WTC11 (cell line): ENCODE measurements at regions not wholly inside any gene's neighbourhood (a gene's known extent, or its start where the extent isn't known, plus 50 kb on each side); places are given as distances from the start of the nearest gene placed in this dataset.

ENCODE experiments used
- ATAC-seq: fragments of 200-7000 bp; cut with Tn5 transposase; 2 replicates; pipeline ENCODE4 v1.10.0; 2021; ENCODE audit warnings: mild to moderate bottlenecking, moderate library complexity
- CTCF ChIA-PET: fragments of 300-600 bp; sonication (Branson Sonifier 250); formaldehyde crosslinking; loops from one replicate; lab custom pipeline; 2021; ENCODE audit warnings: antibody characterized with exemption; lab: Charles Lee
- POLR2A ChIA-PET: fragments of 350-600 bp; sonication (Branson Sonifier 250); formaldehyde crosslinking; loops from one replicate; lab custom pipeline; 2021; ENCODE audit warnings: antibody characterized with exemption; lab: Charles Lee
- DNase-seq: peaks from one replicate; pipeline ENCODE4 v3.0.0; 2021; ENCODE audit warnings: low spot score
- H3K27ac Mint-ChIP-seq: 2 replicates; pipeline ENCODE4 v1.8.0; 2021; ENCODE audit warnings: mixed read lengths
- H3K27me3 Mint-ChIP-seq: 2 replicates; pipeline ENCODE4 v1.8.0; 2021; ENCODE audit warnings: low read depth, mild to moderate bottlenecking, moderate library complexity, mixed read lengths
- H3K36me3 Mint-ChIP-seq: 2 replicates; pipeline ENCODE4 v1.8.0; 2021; ENCODE audit warnings: mixed read lengths
- H3K4me1 Mint-ChIP-seq: 2 replicates; pipeline ENCODE4 v1.8.0; 2022; ENCODE audit warnings: mixed read lengths
- H3K4me3 Mint-ChIP-seq: 2 replicates; pipeline ENCODE4 v1.8.0; 2021; ENCODE audit warnings: mild to moderate bottlenecking, moderate library complexity, mixed read lengths
- H3K9me3 Mint-ChIP-seq: 2 replicates; pipeline ENCODE4 v1.8.0; 2021; ENCODE audit warnings: mixed read lengths
- ELF4 ChIP-seq: sonication (generic); formaldehyde crosslinking; IDR thresholded peaks from 2 replicates; pipeline ENCODE4 v1.8.1; 2022; ENCODE audit warnings: low read depth, mild to moderate bottlenecking, moderate library complexity, missing genetic modification reagents
- EMX1 ChIP-seq: fragments of 250-450 bp; sonication (Bioruptor Pico); IDR thresholded peaks from 2 replicates; pipeline ENCODE4 v1.8.0; 2021; ENCODE audit warnings: mild to moderate bottlenecking
- GRHL2 ChIP-seq: fragments of 250-450 bp; sonication (Bioruptor Pico); IDR thresholded peaks from 2 replicates; pipeline ENCODE4 v1.8.0; 2022; ENCODE audit warnings: mild to moderate bottlenecking, moderate library complexity; ENCODE audit not compliant: insufficient replicate concordance, severe bottlenecking
- HMGA2 ChIP-seq: fragments of 250-450 bp; sonication (Bioruptor Pico); IDR thresholded peaks from 2 replicates; pipeline ENCODE4 v1.4.0; 2021; ENCODE audit warnings: mild to moderate bottlenecking, moderate library complexity
- KAT7 ChIP-seq: sonication (generic); formaldehyde crosslinking; IDR thresholded peaks from 2 replicates; pipeline ENCODE4 v1.8.1; 2023; ENCODE audit warnings: missing genetic modification reagents, mild to moderate bottlenecking, borderline replicate concordance
- MYBL2 ChIP-seq: sonication (generic); formaldehyde crosslinking; IDR thresholded peaks from 2 replicates; pipeline ENCODE4 v1.8.1; 2023; ENCODE audit warnings: mild to moderate bottlenecking, moderate library complexity, missing genetic modification reagents
- NR3C1 ChIP-seq: sonication (generic); formaldehyde crosslinking; conservative IDR thresholded peaks from 2 replicates; pipeline ENCODE4 v1.8.1; 2023; ENCODE audit warnings: low read depth, mild to moderate bottlenecking, missing genetic modification reagents
- TP53 ChIP-seq: sonication (generic); formaldehyde crosslinking; IDR thresholded peaks from 2 replicates; pipeline ENCODE4 v1.8.1; 2023; ENCODE audit warnings: mild to moderate bottlenecking, missing genetic modification reagents
- ZNF232 ChIP-seq: sonication (generic); formaldehyde crosslinking; IDR thresholded peaks from 2 replicates; pipeline ENCODE4 v1.8.0; 2022; ENCODE audit warnings: mild to moderate bottlenecking, missing genetic modification reagents
- ZNF317 ChIP-seq: sonication (generic); formaldehyde crosslinking; IDR thresholded peaks from 2 replicates; pipeline ENCODE4 v1.8.1; 2023; ENCODE audit warnings: low read depth, mild to moderate bottlenecking, moderate library complexity, missing genetic modification reagents, borderline replicate concordance
- ZNF396 ChIP-seq: fragments of 250-450 bp; sonication (Bioruptor Pico); IDR thresholded peaks from 2 replicates; pipeline ENCODE4 v1.8.0; 2021; ENCODE audit warnings: mild to moderate bottlenecking, moderate library complexity, borderline replicate concordance
- ZNF671 ChIP-seq: fragments of 250-450 bp; sonication (Bioruptor Pico); IDR thresholded peaks from 2 replicates; pipeline ENCODE4 v1.8.0; 2021; ENCODE audit warnings: mild to moderate bottlenecking
- TF ChIP-seq, protein P1 (sequence below): sonication (generic); formaldehyde crosslinking; IDR thresholded peaks from 2 replicates; pipeline ENCODE4 v1.8.1; 2023; ENCODE audit warnings: mild to moderate bottlenecking, missing genetic modification reagents, moderate library complexity
- TF ChIP-seq, protein P2 (sequence below): sonication (generic); formaldehyde crosslinking; conservative IDR thresholded peaks from 2 replicates; pipeline ENCODE4 v1.8.1; 2022; ENCODE audit warnings: mild to moderate bottlenecking, missing genetic modification reagents
- TF ChIP-seq, protein P3 (sequence below): sonication (generic); formaldehyde crosslinking; IDR thresholded peaks from 2 replicates; pipeline ENCODE4 v1.8.1; 2023; ENCODE audit warnings: mild to moderate bottlenecking, missing genetic modification reagents, borderline replicate concordance
- TF ChIP-seq, protein P4 (sequence below): fragments of 250-450 bp; sonication (Bioruptor Pico); IDR thresholded peaks from 2 replicates; pipeline ENCODE4 v1.9.0; 2021; ENCODE audit warnings: moderate library complexity, mild to moderate bottlenecking, inconsistent platforms, borderline replicate concordance
- TF ChIP-seq, protein P5 (sequence below): sonication (generic); formaldehyde crosslinking; IDR thresholded peaks from 2 replicates; pipeline ENCODE4 v1.8.0; 2023; ENCODE audit warnings: missing genetic modification reagents
- TF ChIP-seq, protein P6 (sequence below): sonication (generic); formaldehyde crosslinking; IDR thresholded peaks from 2 replicates; pipeline ENCODE4 v1.8.0; 2022; ENCODE audit warnings: mild to moderate bottlenecking, missing genetic modification reagents
- TF ChIP-seq, protein P7 (sequence below): sonication (generic); formaldehyde crosslinking; IDR thresholded peaks from 2 replicates; pipeline ENCODE4 v1.8.1; 2023; ENCODE audit warnings: mild to moderate bottlenecking, missing genetic modification reagents
- TF ChIP-seq, protein P8 (sequence below): fragments of 250-450 bp; sonication (Bioruptor Pico); IDR thresholded peaks from 2 replicates; pipeline ENCODE4 v1.9.0; 2021; ENCODE audit warnings: mild to moderate bottlenecking

DNA sequence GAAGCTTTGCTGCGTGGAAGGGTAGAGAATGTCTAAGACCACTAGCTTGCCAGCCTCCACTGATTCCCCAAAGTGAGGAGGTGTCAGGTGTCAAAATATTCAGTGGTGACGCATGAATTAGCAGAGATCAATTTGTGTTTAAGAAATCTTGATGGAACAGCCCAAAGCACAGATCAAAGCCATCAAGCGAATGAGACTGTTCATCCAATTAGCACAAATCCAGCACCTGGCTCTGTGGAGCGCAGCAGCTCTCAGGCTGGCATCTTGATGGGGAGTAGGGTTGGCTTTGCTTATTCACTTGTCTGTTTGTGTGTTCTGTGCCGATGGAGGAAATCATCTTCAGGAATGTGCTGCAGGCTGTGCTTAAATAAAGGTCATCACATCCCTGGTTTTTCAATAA, 456.8 kb upstream of the CCL2 start:
- ChIA-PET POLR2A (no interaction called here), CTCF (interaction anchor here (0.9 kb wide), 1 partner anchor 19 kb away, joined by 3 read pairs; no protein-coding TSS in a partner anchor)
- Mint-ChIP-seq H3K27ac (no peak overlapping the region), H3K36me3 (no peaks in the 10 kb centered on the region), H3K9me3 (0 out of 2 replicates have a peak, but pooled peaks cover 2% of the 10 kb centered on the region), H3K4me3 (no peak overlapping the region), H3K27me3 (peaks cover 9% of the 10 kb centered on the region), H3K4me1 (peaks cover 20% of the 10 kb centered on the region)
- DNase-seq, result no peak
- no peak for ATAC-seq
- no peak for TF ChIP-seq ZNF671 (CRISPR knock-in tag)
- TF ChIP-seq TP53 (CRISPR knock-in tag), result no peak
- TF ChIP-seq EMX1 (CRISPR knock-in tag), result no peak
- TF ChIP-seq, protein P1, sequence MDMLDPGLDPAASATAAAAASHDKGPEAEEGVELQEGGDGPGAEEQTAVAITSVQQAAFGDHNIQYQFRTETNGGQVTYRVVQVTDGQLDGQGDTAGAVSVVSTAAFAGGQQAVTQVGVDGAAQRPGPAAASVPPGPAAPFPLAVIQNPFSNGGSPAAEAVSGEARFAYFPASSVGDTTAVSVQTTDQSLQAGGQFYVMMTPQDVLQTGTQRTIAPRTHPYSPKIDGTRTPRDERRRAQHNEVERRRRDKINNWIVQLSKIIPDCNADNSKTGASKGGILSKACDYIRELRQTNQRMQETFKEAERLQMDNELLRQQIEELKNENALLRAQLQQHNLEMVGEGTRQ (CRISPR knock-in tag), result no peak
- TF ChIP-seq, protein P2, sequence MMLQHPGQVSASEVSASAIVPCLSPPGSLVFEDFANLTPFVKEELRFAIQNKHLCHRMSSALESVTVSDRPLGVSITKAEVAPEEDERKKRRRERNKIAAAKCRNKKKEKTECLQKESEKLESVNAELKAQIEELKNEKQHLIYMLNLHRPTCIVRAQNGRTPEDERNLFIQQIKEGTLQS, result no peak
- TF ChIP-seq HMGA2 (CRISPR knock-in tag), result no peak
- TF ChIP-seq ZNF232, result no peak
- no peak for TF ChIP-seq GRHL2
- TF ChIP-seq, protein P3, sequence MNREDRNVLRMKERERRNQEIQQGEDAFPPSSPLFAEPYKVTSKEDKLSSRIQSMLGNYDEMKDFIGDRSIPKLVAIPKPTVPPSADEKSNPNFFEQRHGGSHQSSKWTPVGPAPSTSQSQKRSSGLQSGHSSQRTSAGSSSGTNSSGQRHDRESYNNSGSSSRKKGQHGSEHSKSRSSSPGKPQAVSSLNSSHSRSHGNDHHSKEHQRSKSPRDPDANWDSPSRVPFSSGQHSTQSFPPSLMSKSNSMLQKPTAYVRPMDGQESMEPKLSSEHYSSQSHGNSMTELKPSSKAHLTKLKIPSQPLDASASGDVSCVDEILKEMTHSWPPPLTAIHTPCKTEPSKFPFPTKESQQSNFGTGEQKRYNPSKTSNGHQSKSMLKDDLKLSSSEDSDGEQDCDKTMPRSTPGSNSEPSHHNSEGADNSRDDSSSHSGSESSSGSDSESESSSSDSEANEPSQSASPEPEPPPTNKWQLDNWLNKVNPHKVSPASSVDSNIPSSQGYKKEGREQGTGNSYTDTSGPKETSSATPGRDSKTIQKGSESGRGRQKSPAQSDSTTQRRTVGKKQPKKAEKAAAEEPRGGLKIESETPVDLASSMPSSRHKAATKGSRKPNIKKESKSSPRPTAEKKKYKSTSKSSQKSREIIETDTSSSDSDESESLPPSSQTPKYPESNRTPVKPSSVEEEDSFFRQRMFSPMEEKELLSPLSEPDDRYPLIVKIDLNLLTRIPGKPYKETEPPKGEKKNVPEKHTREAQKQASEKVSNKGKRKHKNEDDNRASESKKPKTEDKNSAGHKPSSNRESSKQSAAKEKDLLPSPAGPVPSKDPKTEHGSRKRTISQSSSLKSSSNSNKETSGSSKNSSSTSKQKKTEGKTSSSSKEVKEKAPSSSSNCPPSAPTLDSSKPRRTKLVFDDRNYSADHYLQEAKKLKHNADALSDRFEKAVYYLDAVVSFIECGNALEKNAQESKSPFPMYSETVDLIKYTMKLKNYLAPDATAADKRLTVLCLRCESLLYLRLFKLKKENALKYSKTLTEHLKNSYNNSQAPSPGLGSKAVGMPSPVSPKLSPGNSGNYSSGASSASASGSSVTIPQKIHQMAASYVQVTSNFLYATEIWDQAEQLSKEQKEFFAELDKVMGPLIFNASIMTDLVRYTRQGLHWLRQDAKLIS, result no peak
- TF ChIP-seq MYBL2 (CRISPR knock-in tag), result no peak
- TF ChIP-seq, protein P4, sequence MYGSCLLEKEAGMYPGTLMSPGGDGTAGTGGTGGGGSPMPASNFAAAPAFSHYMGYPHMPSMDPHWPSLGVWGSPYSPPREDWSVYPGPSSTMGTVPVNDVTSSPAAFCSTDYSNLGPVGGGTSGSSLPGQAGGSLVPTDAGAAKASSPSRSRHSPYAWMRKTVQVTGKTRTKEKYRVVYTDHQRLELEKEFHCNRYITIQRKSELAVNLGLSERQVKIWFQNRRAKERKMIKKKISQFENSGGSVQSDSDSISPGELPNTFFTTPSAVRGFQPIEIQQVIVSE, result no peak
- TF ChIP-seq, protein P5, sequence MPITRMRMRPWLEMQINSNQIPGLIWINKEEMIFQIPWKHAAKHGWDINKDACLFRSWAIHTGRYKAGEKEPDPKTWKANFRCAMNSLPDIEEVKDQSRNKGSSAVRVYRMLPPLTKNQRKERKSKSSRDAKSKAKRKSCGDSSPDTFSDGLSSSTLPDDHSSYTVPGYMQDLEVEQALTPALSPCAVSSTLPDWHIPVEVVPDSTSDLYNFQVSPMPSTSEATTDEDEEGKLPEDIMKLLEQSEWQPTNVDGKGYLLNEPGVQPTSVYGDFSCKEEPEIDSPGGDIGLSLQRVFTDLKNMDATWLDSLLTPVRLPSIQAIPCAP (CRISPR knock-in tag), result no peak
- TF ChIP-seq, protein P6, sequence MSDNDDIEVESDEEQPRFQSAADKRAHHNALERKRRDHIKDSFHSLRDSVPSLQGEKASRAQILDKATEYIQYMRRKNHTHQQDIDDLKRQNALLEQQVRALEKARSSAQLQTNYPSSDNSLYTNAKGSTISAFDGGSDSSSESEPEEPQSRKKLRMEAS, result no peak
- TF ChIP-seq, protein P7, sequence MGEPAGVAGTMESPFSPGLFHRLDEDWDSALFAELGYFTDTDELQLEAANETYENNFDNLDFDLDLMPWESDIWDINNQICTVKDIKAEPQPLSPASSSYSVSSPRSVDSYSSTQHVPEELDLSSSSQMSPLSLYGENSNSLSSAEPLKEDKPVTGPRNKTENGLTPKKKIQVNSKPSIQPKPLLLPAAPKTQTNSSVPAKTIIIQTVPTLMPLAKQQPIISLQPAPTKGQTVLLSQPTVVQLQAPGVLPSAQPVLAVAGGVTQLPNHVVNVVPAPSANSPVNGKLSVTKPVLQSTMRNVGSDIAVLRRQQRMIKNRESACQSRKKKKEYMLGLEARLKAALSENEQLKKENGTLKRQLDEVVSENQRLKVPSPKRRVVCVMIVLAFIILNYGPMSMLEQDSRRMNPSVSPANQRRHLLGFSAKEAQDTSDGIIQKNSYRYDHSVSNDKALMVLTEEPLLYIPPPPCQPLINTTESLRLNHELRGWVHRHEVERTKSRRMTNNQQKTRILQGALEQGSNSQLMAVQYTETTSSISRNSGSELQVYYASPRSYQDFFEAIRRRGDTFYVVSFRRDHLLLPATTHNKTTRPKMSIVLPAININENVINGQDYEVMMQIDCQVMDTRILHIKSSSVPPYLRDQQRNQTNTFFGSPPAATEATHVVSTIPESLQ (CRISPR knock-in tag), result no peak
- no peak for TF ChIP-seq ZNF317 (CRISPR knock-in tag)
- no peak for TF ChIP-seq ELF4 (CRISPR knock-in tag)
- TF ChIP-seq, protein P8, sequence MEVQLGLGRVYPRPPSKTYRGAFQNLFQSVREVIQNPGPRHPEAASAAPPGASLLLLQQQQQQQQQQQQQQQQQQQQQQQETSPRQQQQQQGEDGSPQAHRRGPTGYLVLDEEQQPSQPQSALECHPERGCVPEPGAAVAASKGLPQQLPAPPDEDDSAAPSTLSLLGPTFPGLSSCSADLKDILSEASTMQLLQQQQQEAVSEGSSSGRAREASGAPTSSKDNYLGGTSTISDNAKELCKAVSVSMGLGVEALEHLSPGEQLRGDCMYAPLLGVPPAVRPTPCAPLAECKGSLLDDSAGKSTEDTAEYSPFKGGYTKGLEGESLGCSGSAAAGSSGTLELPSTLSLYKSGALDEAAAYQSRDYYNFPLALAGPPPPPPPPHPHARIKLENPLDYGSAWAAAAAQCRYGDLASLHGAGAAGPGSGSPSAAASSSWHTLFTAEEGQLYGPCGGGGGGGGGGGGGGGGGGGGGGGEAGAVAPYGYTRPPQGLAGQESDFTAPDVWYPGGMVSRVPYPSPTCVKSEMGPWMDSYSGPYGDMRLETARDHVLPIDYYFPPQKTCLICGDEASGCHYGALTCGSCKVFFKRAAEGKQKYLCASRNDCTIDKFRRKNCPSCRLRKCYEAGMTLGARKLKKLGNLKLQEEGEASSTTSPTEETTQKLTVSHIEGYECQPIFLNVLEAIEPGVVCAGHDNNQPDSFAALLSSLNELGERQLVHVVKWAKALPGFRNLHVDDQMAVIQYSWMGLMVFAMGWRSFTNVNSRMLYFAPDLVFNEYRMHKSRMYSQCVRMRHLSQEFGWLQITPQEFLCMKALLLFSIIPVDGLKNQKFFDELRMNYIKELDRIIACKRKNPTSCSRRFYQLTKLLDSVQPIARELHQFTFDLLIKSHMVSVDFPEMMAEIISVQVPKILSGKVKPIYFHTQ (CRISPR knock-in tag), result no peak
- no peak for TF ChIP-seq NR3C1 (CRISPR knock-in tag)
- TF ChIP-seq ZNF396 (CRISPR knock-in tag), result no peak
- TF ChIP-seq KAT7 (CRISPR knock-in tag), result no peak
